Hypothalamus (tissue), 51 donors: ENCODE measurements at regions not wholly inside any gene's neighbourhood (a gene's known extent, or its start where the extent isn't known, plus 50 kb on each side); places are given as distances from the start of the nearest gene placed in this dataset.
"Not testable (repeated sequence)": the region's sequence is repeated elsewhere in the genome, so short reads cannot be mapped to it uniquely, and the experiment has no call there.

Source experiments
- DNase-seq, 51 donors: peaks; one replicate each; lab custom pipeline; 2025; lab: John Stamatoyannopoulos, UW

DNA sequence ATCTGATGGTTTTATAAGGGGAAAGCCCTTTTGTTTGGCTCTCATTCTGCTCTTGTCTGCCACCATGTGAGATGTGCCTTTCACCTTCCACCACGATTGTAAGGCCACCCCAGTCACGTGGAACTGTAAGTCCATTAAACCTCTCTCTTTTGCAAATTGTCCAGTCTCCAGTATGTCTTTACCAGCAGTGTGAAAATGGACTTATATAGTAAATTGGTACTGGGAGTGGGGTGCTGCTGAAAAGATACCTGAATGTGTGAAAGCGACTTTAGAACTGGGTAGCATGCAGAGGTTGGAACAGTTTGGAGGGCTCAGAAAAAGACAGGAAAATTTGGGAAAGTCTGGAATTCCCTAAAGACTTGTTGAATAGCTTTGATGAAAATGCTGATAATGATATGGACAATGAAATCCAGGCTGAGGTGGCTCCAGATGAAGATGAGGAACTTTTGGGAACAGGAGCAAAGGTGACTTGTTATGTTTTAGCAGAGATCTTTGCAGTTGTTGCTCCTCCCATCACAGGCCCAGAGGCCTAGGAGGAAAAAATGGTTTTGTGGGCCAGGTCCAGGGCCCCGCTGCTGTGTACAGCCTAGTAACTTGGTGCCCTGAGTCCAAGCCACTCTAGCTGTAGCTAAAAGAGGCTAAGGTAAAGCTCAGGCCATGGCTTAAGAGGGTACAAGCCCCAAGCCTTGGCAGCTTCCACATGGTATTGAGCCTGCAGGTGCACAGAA is 275.7 kb upstream of the NPSR1 start:
- no peak for DNase-seq

- no peak for DNase-seq
Measured at GRCh38 chr7:34385384-34385783, 272.6 kb upstream of the NPSR1 start.

DNA sequence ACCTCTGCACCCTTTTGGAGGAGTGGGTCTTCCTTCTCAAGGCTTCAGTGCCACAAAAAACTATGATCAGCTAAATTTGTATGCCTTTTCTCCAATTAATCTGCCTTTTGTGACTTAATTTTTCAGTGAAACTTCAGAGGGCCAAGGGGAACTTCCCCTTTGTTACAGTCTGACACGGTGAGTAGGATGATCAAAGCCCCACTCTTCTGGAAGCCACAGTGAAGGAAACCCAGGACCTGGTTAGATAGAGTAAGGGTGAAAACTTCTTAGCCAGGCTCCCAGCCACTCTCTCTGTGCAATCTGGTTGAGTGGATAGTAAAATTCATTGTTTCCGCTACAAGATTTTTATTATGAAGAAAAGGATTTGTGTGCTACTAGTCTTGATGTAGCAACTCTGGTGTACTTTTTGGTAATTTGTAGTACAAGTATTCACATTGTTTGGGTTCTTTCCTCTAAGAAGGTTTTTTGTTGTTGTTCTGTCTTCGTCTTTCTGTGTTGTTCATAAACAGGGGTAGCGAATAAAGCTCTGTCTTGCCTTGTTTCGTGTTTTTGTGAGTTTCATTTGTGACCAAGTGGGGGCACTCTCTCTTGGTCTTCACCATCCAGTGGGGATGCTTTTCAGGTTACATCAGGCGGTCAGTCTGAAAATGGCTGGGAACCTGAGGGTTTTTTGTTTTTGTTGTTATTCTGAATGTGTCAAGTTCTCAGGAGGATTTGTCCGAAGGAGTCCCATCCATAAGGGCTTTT is 268.5 kb upstream of the NPSR1 start:
- DNase-seq = no peak

DNA sequence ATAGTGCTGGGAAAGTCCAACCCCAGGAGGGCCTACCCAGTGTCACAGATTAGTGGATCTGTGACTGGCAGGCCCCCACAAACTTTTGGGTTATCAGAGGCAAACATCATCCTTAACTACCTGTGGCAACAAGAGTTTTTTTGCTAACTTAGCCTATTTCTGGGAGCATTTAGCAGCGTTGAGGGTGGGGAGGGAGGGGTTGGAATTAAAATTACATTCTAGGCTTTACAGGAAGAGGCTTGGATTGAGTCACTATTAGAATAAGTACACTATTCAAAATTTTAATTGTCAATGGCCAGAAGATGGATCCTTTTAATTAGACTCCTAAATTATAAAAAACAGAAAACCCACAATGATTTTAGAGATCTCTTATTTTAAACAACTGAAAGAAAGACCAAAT is 267.9 kb upstream of the NPSR1 start:
- DNase-seq = no peak

- DNase-seq = no peak
Measured at GRCh38 chr7:34392972-34393371, 265.0 kb upstream of the NPSR1 start.

DNA sequence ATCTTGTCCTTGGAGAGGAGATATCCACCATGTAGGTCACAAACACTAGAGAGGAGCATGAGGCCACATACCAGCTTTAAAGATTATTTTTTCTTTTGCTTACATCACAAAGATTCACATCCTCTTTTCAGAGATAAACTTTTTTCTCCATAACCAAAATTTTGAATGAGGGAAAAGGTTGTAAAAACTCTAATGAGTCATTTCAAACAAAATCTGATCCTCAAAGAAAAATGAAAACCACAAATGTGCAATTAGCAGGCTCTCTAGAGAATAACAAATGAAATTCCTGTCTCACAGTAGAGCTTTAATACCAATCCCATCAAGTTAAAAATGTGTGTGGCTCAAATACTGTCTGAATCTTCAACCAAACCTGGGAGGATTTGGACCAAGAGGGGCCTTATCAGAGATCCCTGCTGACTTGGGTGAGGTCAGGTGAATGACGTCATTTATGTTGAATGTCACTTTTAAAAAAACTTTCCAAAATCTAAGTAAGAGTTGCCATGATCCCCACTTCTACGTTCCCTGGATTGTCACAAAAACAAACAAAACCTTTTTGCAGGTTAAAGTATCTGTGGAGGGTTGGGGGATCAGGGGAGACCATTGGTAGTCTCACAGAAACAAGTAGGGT is 261.5 kb upstream of the NPSR1 start:
- no peak for DNase-seq

- DNase-seq = no peak
Measured at GRCh38 chr7:34401776-34402175, 256.2 kb upstream of the NPSR1 start.

- DNase-seq = no peak
Measured at GRCh38 chr7:34406848-34407530, 251.0 kb upstream of the NPSR1 start.

DNA sequence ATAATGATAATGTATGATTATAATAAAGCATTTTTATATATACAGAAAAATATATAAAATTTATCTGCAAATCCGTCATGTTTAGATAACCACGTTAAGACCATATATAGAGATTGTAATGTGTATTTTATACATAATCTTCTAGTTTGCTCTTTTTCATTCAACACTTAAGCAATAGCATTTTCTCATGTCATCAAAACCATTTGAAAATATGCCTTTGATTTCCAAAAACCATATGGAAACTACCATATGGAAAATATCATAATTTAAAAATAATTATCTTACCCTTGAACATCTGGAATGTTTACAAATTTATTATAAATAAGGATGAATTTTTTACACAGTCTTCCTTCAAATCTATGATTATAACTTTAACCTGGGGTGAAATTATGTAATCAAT is 250.4 kb upstream of the NPSR1 start:
- DNase-seq = no peak

- DNase-seq = no peak
Measured at GRCh38 chr7:34417781-34418180, 240.2 kb upstream of the NPSR1 start.

- no peak for DNase-seq
Measured at GRCh38 chr7:34421526-34421925, 236.5 kb upstream of the NPSR1 start.

GRCh38 chr7:34425194-34425593 is 232.8 kb upstream of the NPSR1 start:
- DNase-seq = no peak

DNA sequence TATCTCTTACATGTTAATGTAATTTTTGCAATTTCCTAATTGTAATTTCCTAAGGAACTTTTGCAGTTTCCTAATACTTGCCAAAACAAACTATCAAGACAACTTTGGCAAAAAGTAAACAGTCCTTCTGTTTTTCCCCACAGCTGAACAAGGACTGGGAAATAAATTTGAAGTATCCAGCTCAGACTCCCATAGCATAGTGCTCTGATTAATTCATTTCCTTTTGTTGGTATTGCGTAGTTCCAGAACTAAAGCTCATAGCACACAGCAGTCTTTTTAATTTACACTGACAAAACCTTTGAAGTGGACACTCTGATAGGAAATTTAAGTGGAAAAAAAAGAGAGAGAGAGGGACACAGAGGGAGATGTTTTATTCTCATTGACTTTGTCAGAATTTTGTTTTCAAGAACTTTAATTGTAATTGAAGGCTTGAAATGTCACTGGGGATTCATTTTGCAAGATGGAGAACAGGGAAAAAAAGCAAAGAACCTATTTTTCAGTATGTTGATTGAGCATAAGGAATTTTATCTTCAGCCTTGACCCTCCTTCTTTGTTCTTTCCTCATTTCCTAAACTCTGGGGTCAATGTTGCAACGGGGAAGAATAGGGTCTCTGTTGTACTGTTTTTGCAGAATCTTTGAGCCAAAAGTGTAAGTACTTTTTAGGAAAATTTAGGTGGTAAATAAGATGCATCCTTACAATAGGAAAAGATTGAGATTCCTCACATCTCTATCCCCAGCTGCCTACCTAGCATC is 232.2 kb upstream of the NPSR1 start:
- no peak for DNase-seq

DNA sequence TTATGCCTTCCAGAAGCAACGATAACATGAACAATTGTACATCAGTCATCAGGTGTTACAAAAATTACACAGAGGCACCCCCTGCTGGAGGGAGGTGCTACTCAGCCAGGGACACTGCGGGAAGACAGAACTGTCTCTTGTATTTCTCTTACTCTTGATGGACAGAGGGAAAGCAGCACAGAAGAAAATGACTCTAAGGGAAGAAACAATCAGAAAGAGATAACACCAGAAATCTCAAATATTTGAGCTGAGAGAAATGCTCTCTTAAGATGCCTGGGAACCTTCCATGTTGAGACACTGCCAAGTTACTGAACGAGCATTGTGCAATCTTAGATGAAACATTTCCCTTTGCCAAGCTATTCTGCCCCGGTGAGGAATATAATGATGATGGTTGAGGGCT is 227.6 kb upstream of the NPSR1 start:
- no peak for DNase-seq

DNA sequence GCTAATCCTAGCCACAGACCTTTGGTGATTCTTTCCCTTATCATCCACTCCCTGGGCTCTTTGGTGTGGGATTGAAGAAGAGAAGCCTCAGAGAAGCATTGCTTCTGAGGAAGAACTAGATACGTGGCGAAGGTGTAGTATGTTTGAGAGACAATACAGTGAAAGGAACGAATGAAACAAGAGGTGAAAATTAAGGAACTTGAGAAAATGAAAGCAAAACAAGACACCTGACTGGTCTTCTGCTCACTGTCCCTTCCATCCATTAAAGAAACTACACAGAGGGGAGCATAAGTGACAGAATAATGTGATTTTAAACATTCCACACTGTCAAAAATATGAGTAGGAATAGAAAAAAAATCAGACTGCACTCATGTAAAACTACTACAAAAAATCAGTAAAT is 219.6 kb upstream of the NPSR1 start:
- DNase-seq = no peak

DNA sequence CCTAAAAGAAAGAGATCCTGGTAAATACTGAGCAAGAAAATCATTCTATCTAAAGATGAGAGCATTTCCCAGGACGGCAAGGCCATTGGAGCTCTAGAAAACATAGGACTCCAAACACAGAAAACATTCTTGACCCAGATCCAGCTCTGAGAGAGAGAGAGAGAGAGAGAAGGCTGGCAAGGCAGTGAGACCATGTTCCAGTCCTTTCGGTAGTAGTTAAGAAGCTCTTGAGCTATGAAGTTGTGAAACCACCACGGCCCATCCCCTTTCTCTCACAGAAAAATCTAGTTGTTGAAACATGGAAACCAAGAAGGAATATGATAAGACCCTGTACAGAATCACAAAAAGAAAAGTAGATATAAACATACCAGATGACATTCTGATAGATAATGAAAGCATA is 212.4 kb upstream of the NPSR1 start:
- no peak for DNase-seq

DNA sequence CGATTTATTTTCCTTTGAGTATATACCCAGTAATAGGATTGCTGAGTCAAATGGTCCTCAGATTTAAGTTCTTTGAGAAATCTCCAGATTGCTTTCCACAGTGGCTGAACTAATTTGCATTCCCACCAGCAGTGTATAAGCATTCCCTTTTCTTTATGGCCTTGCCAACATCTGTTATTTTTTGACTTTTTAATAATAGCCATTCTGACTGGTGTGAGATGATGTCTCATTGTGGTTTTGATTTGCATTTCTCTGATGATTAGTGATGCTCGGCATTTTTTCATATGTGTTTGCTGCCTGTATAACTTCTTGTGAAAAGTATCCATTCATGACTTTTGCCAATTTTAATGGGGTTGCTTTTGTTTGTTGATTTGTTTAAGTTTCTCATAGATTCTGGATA is 209.5 kb upstream of the NPSR1 start:
- not testable (repeated sequence) for DNase-seq

DNA sequence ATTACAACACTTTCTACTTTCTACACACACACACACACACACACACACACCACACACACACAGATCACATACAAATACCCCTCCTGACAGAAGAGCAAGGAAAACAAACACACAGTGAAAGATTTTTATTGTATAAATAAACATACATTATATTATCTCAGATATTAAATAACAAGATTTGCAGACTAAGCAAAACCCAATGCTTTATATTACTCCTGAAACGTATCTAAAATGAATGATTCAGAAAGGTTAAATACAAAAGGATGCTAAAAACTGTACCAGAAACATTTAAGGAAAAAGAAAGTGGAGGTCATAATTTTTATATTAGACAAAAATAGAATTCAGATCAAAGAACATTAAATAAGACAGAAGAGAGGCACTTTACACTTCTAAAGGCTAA is 208.3 kb upstream of the NPSR1 start:
- DNase-seq = no peak

GRCh38 chr7:34451183-34451582 is 206.8 kb upstream of the NPSR1 start:
- no peak for DNase-seq

GRCh38 chr7:34451923-34452322 is 206.1 kb upstream of the NPSR1 start:
- DNase-seq = no peak

GRCh38 chr7:34452363-34452762 is 205.7 kb upstream of the NPSR1 start:
- DNase-seq = no peak
